CD4-positive, alpha-beta T cell treated with Interferon alpha-2 for 1 hour (primary cell): ENCODE measurements at regions not wholly inside any gene's neighbourhood (a gene's known extent, or its start where the extent isn't known, plus 50 kb on each side); places are given as distances from the start of the nearest gene placed in this dataset.
A peak's percentile ranks its signal among the peaks of the same experiment; 100 is the strongest.
"Not testable (repeated sequence)": the region's sequence is repeated elsewhere in the genome, so short reads cannot be mapped to it uniquely, and the experiment has no call there.

Source experiments
- DNase-seq, 2 donors: peaks; one replicate each; pipeline ENCODE4 v3.0.0-alpha.2; 2020 to 2022

GRCh38 chr6:30832864-30833263, 51.5 kb upstream of the DDR1 start:
- no peak for DNase-seq

GRCh38 chr6:30830438-30830837, 53.9 kb upstream of the DDR1 start:
- peak; percentile 15 to 51 for DNase-seq

- DNase-seq = no peak
These were observed 54.6 kb upstream of the DDR1 start for GRCh38 chr6:30829639-30830255.

- DNase-seq = no peak
These were observed 55.3 kb upstream of the DDR1 start for GRCh38 chr6:30829033-30829432.

- peak; percentile 76 to 82 for DNase-seq
These were observed 56.0 kb upstream of the DDR1 start for GRCh38 chr6:30828027-30828962.

- no peak for DNase-seq
These were observed 57.4 kb upstream of the DDR1 start for GRCh38 chr6:30826961-30827342.

GRCh38 chr6:30824698-30825097, 59.6 kb upstream of the DDR1 start:
- DNase-seq = no peak

GRCh38 chr6:30823534-30823865, 60.8 kb upstream of the DDR1 start:
- DNase-seq = no peak

- DNase-seq = peak in 1 of 2 donors; percentile 58
These were observed 62.2 kb upstream of the DDR1 start for GRCh38 chr6:30821862-30822784.

GRCh38 chr6:30820193-30820592, 64.1 kb upstream of the DDR1 start:
- no peak for DNase-seq

- no peak for DNase-seq
These were observed 64.9 kb upstream of the DDR1 start for GRCh38 chr6:30819297-30819917.

- no peak for DNase-seq
These were observed 65.9 kb upstream of the DDR1 start for GRCh38 chr6:30818391-30818841.

GRCh38 chr6:30816791-30817739, 67.3 kb upstream of the DDR1 start:
- DNase-seq = no peak

GRCh38 chr6:30816296-30816695, 68.0 kb upstream of the DDR1 start:
- not testable (repeated sequence) for DNase-seq

GRCh38 chr6:30815041-30815742, 69.1 kb upstream of the DDR1 start:
- not testable (repeated sequence) for DNase-seq

- DNase-seq = peak in 1 of 2 donors; percentile 46
These were observed 69.9 kb upstream of the DDR1 start for GRCh38 chr6:30814146-30815040.

GRCh38 chr6:30813631-30814145, 69.3 kb upstream of the IER3 start:
- no peak for DNase-seq

- no peak for DNase-seq
These were observed 66.5 kb upstream of the IER3 start for GRCh38 chr6:30810813-30811339.

GRCh38 chr6:30807566-30807965, 63.2 kb upstream of the IER3 start:
- not testable (repeated sequence) for DNase-seq
